ENCODE measurements at regions not wholly inside any gene's neighbourhood (a gene's known extent, or its start where the extent isn't known, plus 50 kb on each side); places are given as distances from the start of the nearest gene placed in this dataset.
"Not testable (repeated sequence)": the region's sequence is repeated elsewhere in the genome, so short reads cannot be mapped to it uniquely, and the experiment has no call there.

- WGBS, 10 experiments = 0 to 96% (median 83%) methylated on average over 1 to 4 of the region's 4 CpGs; no CpG with 5 or more reads in 1 of the 10 experiments
- H3K4me1 ChIP-seq (replicated peaks in 1 of 2) = peaks cover 10 to 12% of the 10 kb centered on the region in 2 donors
- H3K4me3 ChIP-seq = no peak overlapping the region
- ATAC-seq (replicated peaks in 6 of 8) = no peak
- in situ Hi-C loops (cut with MboI; ENCODE audit: low pct_unique_long_range_greater_than_20kb in 2 of 9, low sequenced_read_pairs in 9 of 9, unreplicated experiment in 9 of 9) = no loop called here
- no peak overlapping the region for H3K27ac ChIP-seq
Measured at GRCh38 chr2:360124-360523, 72.2 kb upstream of the ALKAL2 start.

GRCh38 chr2:359047-359446 lies 71.2 kb upstream of the ALKAL2 start:
- in situ Hi-C loops (cut with MboI; ENCODE audit: low pct_unique_long_range_greater_than_20kb in 2 of 9, low sequenced_read_pairs in 9 of 9, unreplicated experiment in 9 of 9) = no loop called here
- ATAC-seq (replicated peaks in 6 of 8) = no peak
- 0 to 90% (median 40%) methylated on average over 1 to 3 of the region's 5 CpGs; no CpG with 5 or more reads in 3 of the 10 experiments for WGBS, 10 experiments
- Histone ChIP-seq H3K27ac (no peak overlapping the region), H3K4me1 (replicated peaks in 1 of 2) (peaks cover 6 to 12% of the 10 kb centered on the region in 2 donors), H3K4me3 (no peak overlapping the region)

GRCh38 chr2:357811-358210 lies 69.9 kb upstream of the ALKAL2 start:
- 31 to 79% (median 63%) methylated on average over 2 of the region's 2 CpGs; no CpG with 5 or more reads in 6 of the 10 experiments for WGBS, 10 experiments
- no peak overlapping the region for H3K27ac ChIP-seq
- no peak for ATAC-seq (replicated peaks in 6 of 8)
- H3K4me1 ChIP-seq (replicated peaks in 1 of 2) = peaks cover 6 to 12% of the 10 kb centered on the region in 2 donors
- H3K4me3 ChIP-seq = no peak overlapping the region
- in situ Hi-C loops (cut with MboI; ENCODE audit: low pct_unique_long_range_greater_than_20kb in 2 of 9, low sequenced_read_pairs in 9 of 9, unreplicated experiment in 9 of 9) = no loop called here

GRCh38 chr2:356304-356703 lies 68.4 kb upstream of the ALKAL2 start:
- in situ Hi-C loops (cut with MboI; ENCODE audit: low pct_unique_long_range_greater_than_20kb in 2 of 9, low sequenced_read_pairs in 9 of 9, unreplicated experiment in 9 of 9); H3K27ac ChIP-seq; H3K4me3 ChIP-seq; ATAC-seq (replicated peaks in 6 of 8): not testable (repeated sequence)
- 49 to 96% (median 83%) methylated on average over 7 to 17 of the region's 21 CpGs; no CpG with 5 or more reads in 1 of the 10 experiments for WGBS, 10 experiments
- H3K4me1 ChIP-seq (replicated peaks in 1 of 2) = peaks cover 6 to 12% of the 10 kb centered on the region in 2 donors

GRCh38 chr2:355773-356172 lies 67.9 kb upstream of the ALKAL2 start:
- peaks cover 6 to 12% of the 10 kb centered on the region in 2 donors for H3K4me1 ChIP-seq (replicated peaks in 1 of 2)
- WGBS, 10 experiments = 45 to 100% (median 89%) methylated on average over 3 to 9 of the region's 12 CpGs; no CpG with 5 or more reads in 5 of the 10 experiments
- no peak overlapping the region for H3K27ac ChIP-seq
- in situ Hi-C loops (cut with MboI; ENCODE audit: low pct_unique_long_range_greater_than_20kb in 2 of 9, low sequenced_read_pairs in 9 of 9, unreplicated experiment in 9 of 9) = no loop called here
- no peak overlapping the region for H3K4me3 ChIP-seq
- ATAC-seq (replicated peaks in 6 of 8) = no peak

GRCh38 chr2:352696-353095 lies 64.8 kb upstream of the ALKAL2 start:
- no peak overlapping the region for H3K27ac ChIP-seq

GRCh38 chr2:349390-349789 lies 61.5 kb upstream of the ALKAL2 start:
- no peak overlapping the region for H3K4me3 ChIP-seq
- WGBS, 10 experiments = 20 to 100% (median 80%) methylated on average over 1 to 3 of the region's 3 CpGs; no CpG with 5 or more reads in 1 of the 10 experiments
- peaks cover 16 to 21% of the 10 kb centered on the region in 2 donors for H3K4me1 ChIP-seq (replicated peaks in 1 of 2)
- in situ Hi-C loops (cut with MboI; ENCODE audit: low pct_unique_long_range_greater_than_20kb in 2 of 9, low sequenced_read_pairs in 9 of 9, unreplicated experiment in 9 of 9) = no loop called here
- no peak overlapping the region for H3K27ac ChIP-seq
- no peak for ATAC-seq (replicated peaks in 6 of 8)

More at GRCh38 chr2:352696-353095, 64.8 kb upstream of the ALKAL2 start:
- H3K4me1 ChIP-seq (replicated peaks in 1 of 2) = peaks cover 12 to 14% of the 10 kb centered on the region in 2 donors
- 0 to 100% (median 68%) methylated on average over 1 to 3 of the region's 3 CpGs; no CpG with 5 or more reads in 2 of the 10 experiments for WGBS, 10 experiments
- H3K4me3 ChIP-seq = no peak overlapping the region
- ATAC-seq (replicated peaks in 6 of 8) = no peak
- in situ Hi-C loops (cut with MboI; ENCODE audit: low pct_unique_long_range_greater_than_20kb in 2 of 9, low sequenced_read_pairs in 9 of 9, unreplicated experiment in 9 of 9) = no loop called here

GRCh38 chr2:348361-348916 lies 60.5 kb upstream of the ALKAL2 start:
- Histone ChIP-seq H3K4me1 (replicated peaks in 1 of 2) (peaks cover 16 to 21% of the 10 kb centered on the region in 2 donors), H3K4me3 (no peak overlapping the region), H3K27ac (peak overlapping the region in 1 of 2 donors; percentile 39)
- in situ Hi-C loops (cut with MboI; ENCODE audit: low pct_unique_long_range_greater_than_20kb in 2 of 9, low sequenced_read_pairs in 9 of 9, unreplicated experiment in 9 of 9) = no loop called here
- ATAC-seq (replicated peaks in 6 of 8) = peak in 5 of 8 experiments; percentile 70 to 96 (median 82)
- WGBS, 10 experiments = 0 to 60% (median 26%) methylated on average over 1 to 8 of the region's 8 CpGs

GRCh38 chr2:344811-345210 lies 56.9 kb upstream of the ALKAL2 start:
- no peak overlapping the region for H3K27ac ChIP-seq
- no peak for ATAC-seq (replicated peaks in 6 of 8)
- peaks cover 16 to 21% of the 10 kb centered on the region in 2 donors for H3K4me1 ChIP-seq (replicated peaks in 1 of 2)
- H3K4me3 ChIP-seq = no peak overlapping the region
- WGBS, 10 experiments = 2 to 90% (median 67%) methylated on average over 2 to 4 of the region's 4 CpGs
- in situ Hi-C loops (cut with MboI; ENCODE audit: low pct_unique_long_range_greater_than_20kb in 2 of 9, low sequenced_read_pairs in 9 of 9, unreplicated experiment in 9 of 9) = no loop called here

GRCh38 chr2:343355-343754 lies 55.5 kb upstream of the ALKAL2 start:
- no peak overlapping the region for H3K27ac ChIP-seq
- WGBS, 10 experiments = 6 to 96% (median 84%) methylated on average over 1 to 5 of the region's 5 CpGs
- in situ Hi-C loops (cut with MboI; ENCODE audit: low pct_unique_long_range_greater_than_20kb in 2 of 9, low sequenced_read_pairs in 9 of 9, unreplicated experiment in 9 of 9) = no loop called here
- H3K4me3 ChIP-seq = no peak overlapping the region
- H3K4me1 ChIP-seq (replicated peaks in 1 of 2) = peaks cover 8 to 16% of the 10 kb centered on the region in 2 donors
- no peak for ATAC-seq (replicated peaks in 6 of 8)

GRCh38 chr2:341912-342311 lies 54.0 kb upstream of the ALKAL2 start:
- in situ Hi-C loops (cut with MboI; ENCODE audit: low pct_unique_long_range_greater_than_20kb in 2 of 9, low sequenced_read_pairs in 9 of 9, unreplicated experiment in 9 of 9) = no loop called here
- WGBS, 10 experiments = 0 to 94% (median 65%) methylated on average over 1 to 2 of the region's 2 CpGs; no CpG with 5 or more reads in 1 of the 10 experiments
- ATAC-seq (replicated peaks in 6 of 8) = no peak
- Histone ChIP-seq H3K4me3 (no peak overlapping the region), H3K4me1 (replicated peaks in 1 of 2) (peaks cover 0 to 4% of the 10 kb centered on the region in 2 donors), H3K27ac (no peak overlapping the region)

- no peaks in the 10 kb centered on the region for H3K4me1 ChIP-seq (replicated peaks in 1 of 2)
- H3K27ac ChIP-seq = no peak overlapping the region
- 40 to 100% (median 66%) methylated on average over 1 to 3 of the region's 9 CpGs; no CpG with 5 or more reads in 6 of the 10 experiments for WGBS, 10 experiments
- in situ Hi-C loops (cut with MboI; ENCODE audit: low pct_unique_long_range_greater_than_20kb in 2 of 9, low sequenced_read_pairs in 9 of 9, unreplicated experiment in 9 of 9) = no loop called here
- no peak for ATAC-seq (replicated peaks in 6 of 8)
- no peak overlapping the region for H3K4me3 ChIP-seq
Measured at GRCh38 chr2:341017-341542, 53.2 kb upstream of the ALKAL2 start.
